Heart left ventricle (tissue), 13 donors: ENCODE measurements at regions not wholly inside any gene's neighbourhood (a gene's known extent, or its start where the extent isn't known, plus 50 kb on each side); places are given as distances from the start of the nearest gene placed in this dataset.

Experiments
- POLR2A ChIP-seq, 2 donors: fragments of 450-650 bp; IDR thresholded peaks; one replicate each; pipeline ENCODE4 v1.6.1; 2017; ENCODE audit warnings: antibody characterized with exemption in 2 of 2, mild to moderate bottlenecking in 2 of 2, moderate library complexity in 2 of 2
- TF ChIP-seq, protein P1 (sequence below), 12 donors: fragments of 200-600 bp; sonication (generic) in 4 of 12; IDR thresholded peaks; one replicate each; pipeline versions ENCODE4 v1.5.0 to v1.8.0; 2018 to 2022; ENCODE audit warnings: antibody characterized with exemption in 12 of 12, mild to moderate bottlenecking in 5 of 12
- donor health status: ischemic (EF 13 %, LVEDD 7.1; RV severe dilation, severe dysfunction).
- donor health status: DM: no; HTN: yes; CAD: no.
- donor health status: DM: no; HTN: no; CAD: no.
- donor health status: ischemic (EF 25% LVEDD 6.9; RV normal size, moderate dysfunction).
- donor health status: ischemic (EF 25% LVEDD 5.7; RV mildly dilated, moderate dysfunction).
- donor health status: ischemic (EF 35%, LVEDD 5.7; RV mildly dilated, moderate dysfunction).
- donor health status: nonischemic (EF 11% LVEDD 7.7; RV severe dilation, severe dysfunction).
- donor health status: DM: yes; HTN: yes; CAD: no.
- donor health status: PGD.
- donor health status: ischemic (EF 29% LVEDD 5.4; RV normal size, mild dysfunction).
- donor health status: nonischemic (EF 23%, LVEDD 6.1; RV moderate dilation, normal function).

GRCh38 chrX:21295246-21295820 lies 78.9 kb upstream of the CNKSR2 start:
- TF ChIP-seq, protein P1, sequence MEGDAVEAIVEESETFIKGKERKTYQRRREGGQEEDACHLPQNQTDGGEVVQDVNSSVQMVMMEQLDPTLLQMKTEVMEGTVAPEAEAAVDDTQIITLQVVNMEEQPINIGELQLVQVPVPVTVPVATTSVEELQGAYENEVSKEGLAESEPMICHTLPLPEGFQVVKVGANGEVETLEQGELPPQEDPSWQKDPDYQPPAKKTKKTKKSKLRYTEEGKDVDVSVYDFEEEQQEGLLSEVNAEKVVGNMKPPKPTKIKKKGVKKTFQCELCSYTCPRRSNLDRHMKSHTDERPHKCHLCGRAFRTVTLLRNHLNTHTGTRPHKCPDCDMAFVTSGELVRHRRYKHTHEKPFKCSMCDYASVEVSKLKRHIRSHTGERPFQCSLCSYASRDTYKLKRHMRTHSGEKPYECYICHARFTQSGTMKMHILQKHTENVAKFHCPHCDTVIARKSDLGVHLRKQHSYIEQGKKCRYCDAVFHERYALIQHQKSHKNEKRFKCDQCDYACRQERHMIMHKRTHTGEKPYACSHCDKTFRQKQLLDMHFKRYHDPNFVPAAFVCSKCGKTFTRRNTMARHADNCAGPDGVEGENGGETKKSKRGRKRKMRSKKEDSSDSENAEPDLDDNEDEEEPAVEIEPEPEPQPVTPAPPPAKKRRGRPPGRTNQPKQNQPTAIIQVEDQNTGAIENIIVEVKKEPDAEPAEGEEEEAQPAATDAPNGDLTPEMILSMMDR (IDR thresholded peaks at IDR 0.05) = no peak
- no peak for TF ChIP-seq POLR2A (IDR thresholded peaks at IDR 0.05)
